ENCODE measurements at regions not wholly inside any gene's neighbourhood (a gene's known extent, or its start where the extent isn't known, plus 50 kb on each side); places are given as distances from the start of the nearest gene placed in this dataset.

DNA sequence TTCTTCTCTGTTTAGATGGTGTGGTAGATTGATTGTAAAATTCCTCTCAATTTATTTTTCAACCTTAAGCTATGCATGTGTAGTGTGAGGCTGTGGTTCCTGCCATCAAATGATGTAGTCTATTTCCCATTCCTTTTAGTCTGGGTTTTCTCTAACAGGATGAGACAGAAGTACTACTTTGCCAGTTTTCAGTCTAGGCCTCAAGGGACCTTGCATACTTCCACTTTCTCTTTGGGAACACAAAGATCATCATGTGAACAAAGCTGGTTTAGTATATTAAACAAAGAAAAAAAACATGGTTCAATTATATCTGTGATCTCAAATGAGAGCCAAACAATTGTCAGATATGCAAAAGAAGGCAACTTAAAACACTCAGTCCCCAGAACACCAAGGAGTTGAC lies 1284.0 kb downstream of the RAPGEF2 start:
- TF ChIP-seq, protein P1, sequence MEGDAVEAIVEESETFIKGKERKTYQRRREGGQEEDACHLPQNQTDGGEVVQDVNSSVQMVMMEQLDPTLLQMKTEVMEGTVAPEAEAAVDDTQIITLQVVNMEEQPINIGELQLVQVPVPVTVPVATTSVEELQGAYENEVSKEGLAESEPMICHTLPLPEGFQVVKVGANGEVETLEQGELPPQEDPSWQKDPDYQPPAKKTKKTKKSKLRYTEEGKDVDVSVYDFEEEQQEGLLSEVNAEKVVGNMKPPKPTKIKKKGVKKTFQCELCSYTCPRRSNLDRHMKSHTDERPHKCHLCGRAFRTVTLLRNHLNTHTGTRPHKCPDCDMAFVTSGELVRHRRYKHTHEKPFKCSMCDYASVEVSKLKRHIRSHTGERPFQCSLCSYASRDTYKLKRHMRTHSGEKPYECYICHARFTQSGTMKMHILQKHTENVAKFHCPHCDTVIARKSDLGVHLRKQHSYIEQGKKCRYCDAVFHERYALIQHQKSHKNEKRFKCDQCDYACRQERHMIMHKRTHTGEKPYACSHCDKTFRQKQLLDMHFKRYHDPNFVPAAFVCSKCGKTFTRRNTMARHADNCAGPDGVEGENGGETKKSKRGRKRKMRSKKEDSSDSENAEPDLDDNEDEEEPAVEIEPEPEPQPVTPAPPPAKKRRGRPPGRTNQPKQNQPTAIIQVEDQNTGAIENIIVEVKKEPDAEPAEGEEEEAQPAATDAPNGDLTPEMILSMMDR (conservative IDR thresholded peaks at IDR 0.05; ENCODE audit: low read depth, low read length), result no peak
- no peak for TF ChIP-seq EZH2 (IDR thresholded peaks at IDR 0.05; ENCODE audit: borderline replicate concordance, low read depth, low read length, poor library complexity, severe bottlenecking)

Data from A673 (cell line).